HG03039 (cell line): ENCODE measurements at regions not wholly inside any gene's neighbourhood (a gene's known extent, or its start where the extent isn't known, plus 50 kb on each side); places are given as distances from the start of the nearest gene placed in this dataset.
"Not testable (repeated sequence)": the region's sequence is repeated elsewhere in the genome, so short reads cannot be mapped to it uniquely, and the experiment has no call there.

Experiments used
- ATAC-seq: cut with Tn5 transposase; IDR thresholded peaks from one replicate; pipeline ENCODE4 v1.9.1; 2021; ENCODE audit warnings: mild to moderate bottlenecking, moderate library complexity; ENCODE audit not compliant: unreplicated experiment

GRCh38 chr19:23984911-23985310 is 70.2 kb downstream of the ZNF726 start:
- ATAC-seq, result not testable (repeated sequence)

- ATAC-seq, result no peak
Measured at GRCh38 chr19:23986623-23987022, 71.9 kb downstream of the ZNF726 start.

GRCh38 chr19:23991170-23991569 is 76.5 kb downstream of the ZNF726 start:
- ATAC-seq, result no peak

GRCh38 chr19:23992348-23992747 is 77.7 kb downstream of the ZNF726 start:
- no peak for ATAC-seq

GRCh38 chr19:23993440-23993839 is 78.8 kb downstream of the ZNF726 start:
- no peak for ATAC-seq

- no peak for ATAC-seq
Measured at GRCh38 chr19:23996549-23996948, 81.9 kb downstream of the ZNF726 start.

- no peak for ATAC-seq
Measured at GRCh38 chr19:23998568-23998967, 83.9 kb downstream of the ZNF726 start.

GRCh38 chr19:23999821-24000610 is 85.3 kb downstream of the ZNF726 start:
- ATAC-seq, result no peak

- ATAC-seq, result no peak
Measured at GRCh38 chr19:24000656-24001055, 86.0 kb downstream of the ZNF726 start.

GRCh38 chr19:24002256-24002945 is 84.6 kb upstream of the ZNF254 start:
- no peak for ATAC-seq

GRCh38 chr19:24003537-24003936 is 83.5 kb upstream of the ZNF254 start:
- no peak for ATAC-seq

GRCh38 chr19:24004166-24004565 is 82.8 kb upstream of the ZNF254 start:
- no peak for ATAC-seq

- no peak for ATAC-seq
Measured at GRCh38 chr19:24029941-24030636, 56.9 kb upstream of the ZNF254 start.

- ATAC-seq, result no peak
Measured at GRCh38 chr19:24032651-24033050, 54.3 kb upstream of the ZNF254 start.

- ATAC-seq, result peak; percentile 81
Measured at GRCh38 chr19:24033301-24033962, 53.6 kb upstream of the ZNF254 start.

GRCh38 chr19:24033963-24034342 is 53.0 kb upstream of the ZNF254 start:
- no peak for ATAC-seq

- not testable (repeated sequence) for ATAC-seq
Measured at GRCh38 chr19:24035261-24035880, 51.6 kb upstream of the ZNF254 start.
